H9 (cell line): ENCODE measurements at regions not wholly inside any gene's neighbourhood (a gene's known extent, or its start where the extent isn't known, plus 50 kb on each side); places are given as distances from the start of the nearest gene placed in this dataset.

Experiments
- DNase-seq: peaks from one replicate; pipeline ENCODE4 v3.0.0-alpha.2; 2017
- H2AFZ ChIP-seq: one replicate; pipeline ENCODE4 v1.6.1; 2013; ENCODE audit warnings: mild to moderate bottlenecking, low read length, control low read depth, moderate library complexity
- H2AK5ac ChIP-seq: 2 replicates; pipeline ENCODE4 v1.6.1; 2013; ENCODE audit warnings: low read length, control low read depth, mixed read lengths; ENCODE audit not compliant: insufficient read length
- H2BK120ac ChIP-seq: one replicate; pipeline ENCODE4 v1.6.1; 2013; ENCODE audit warnings: low read depth, mild to moderate bottlenecking, low read length, control low read depth, inconsistent platforms; ENCODE audit not compliant: poor library complexity, severe bottlenecking
- H2BK12ac ChIP-seq: 2 replicates; pipeline ENCODE4 v1.6.1; 2013; ENCODE audit warnings: low read length, control low read depth, mixed read lengths, low read depth; ENCODE audit not compliant: insufficient read length
- H2BK15ac ChIP-seq: 2 replicates; pipeline ENCODE4 v1.6.1; 2013; ENCODE audit warnings: low read depth, low read length, control low read depth
- H2BK20ac ChIP-seq: one replicate; pipeline ENCODE4 v1.6.1; 2013; ENCODE audit warnings: low read depth, mild to moderate bottlenecking, low read length, control low read depth, inconsistent platforms; ENCODE audit not compliant: poor library complexity, severe bottlenecking
- H2BK5ac ChIP-seq: 2 replicates; pipeline ENCODE4 v1.6.1; 2013; ENCODE audit warnings: low read length, control low read depth, mixed read lengths; ENCODE audit not compliant: insufficient read length
- H3K14ac ChIP-seq: 2 replicates; pipeline ENCODE4 v1.6.1; 2013; ENCODE audit warnings: low read length, control low read depth; ENCODE audit not compliant: insufficient read depth
- H3K18ac ChIP-seq: 2 replicates; pipeline ENCODE4 v1.6.1; 2013; ENCODE audit warnings: low read depth, mild to moderate bottlenecking, mixed read lengths, low read length, control low read depth; ENCODE audit not compliant: insufficient read length
- H3K23ac ChIP-seq: 2 replicates; pipeline ENCODE4 v1.6.1; 2013; ENCODE audit warnings: low read length, control low read depth, mixed read lengths, low read depth; ENCODE audit not compliant: insufficient read length
- H3K23me2 ChIP-seq: 2 replicates; pipeline ENCODE4 v1.6.1; 2013; ENCODE audit warnings: low read depth, mild to moderate bottlenecking, mixed read lengths, low read length, control low read depth; ENCODE audit not compliant: insufficient read length, poor library complexity, severe bottlenecking
- H3K27ac ChIP-seq: 2 replicates; pipeline ENCODE4 v1.5.1; 2013; ENCODE audit warnings: low read length, control low read depth, mixed read lengths, low read depth; ENCODE audit not compliant: insufficient read length
- H3K27me3 ChIP-seq: 2 replicates; pipeline ENCODE4 v1.6.1; 2013; ENCODE audit warnings: low read length, control low read depth, inconsistent platforms; ENCODE audit not compliant: insufficient read depth
- H3K4ac ChIP-seq: 2 replicates; pipeline ENCODE4 v1.6.1; 2013; ENCODE audit warnings: low read depth, mild to moderate bottlenecking, control low read depth, inconsistent platforms, low read length, moderate library complexity
- H3K4me1 ChIP-seq: 2 replicates; pipeline ENCODE4 v1.6.1; 2013; ENCODE audit warnings: low read length, control low read depth, inconsistent platforms; ENCODE audit not compliant: insufficient read depth
- H3K4me2 ChIP-seq: 2 replicates; pipeline ENCODE4 v1.6.1; 2013; ENCODE audit warnings: low read length, control low read depth, mixed read lengths; ENCODE audit not compliant: insufficient read length, insufficient read depth
- H3K56ac ChIP-seq: 2 replicates; pipeline ENCODE4 v1.6.1; 2013; ENCODE audit warnings: low read depth, mild to moderate bottlenecking, mixed read lengths, low read length, control low read depth; ENCODE audit not compliant: insufficient read length
- H3K79me1 ChIP-seq: 2 replicates; pipeline ENCODE4 v1.6.1; 2013; ENCODE audit warnings: low read depth, mild to moderate bottlenecking, moderate library complexity, low read length, control low read depth, inconsistent platforms; ENCODE audit not compliant: insufficient read depth, poor library complexity, severe bottlenecking
- H3K79me2 ChIP-seq: 2 replicates; pipeline ENCODE4 v1.6.1; 2013; ENCODE audit warnings: low read length, control low read depth, inconsistent platforms; ENCODE audit not compliant: insufficient read depth
- H3K9ac ChIP-seq: 2 replicates; pipeline ENCODE4 v1.6.1; 2013; ENCODE audit warnings: low read length, control low read depth, mixed read lengths; ENCODE audit not compliant: insufficient read length; ENCODE audit errors: extremely low read depth
- H3K9me3 ChIP-seq: one replicate; pipeline ENCODE4 v1.6.1; 2013; ENCODE audit warnings: low read depth, low read length, inconsistent platforms; ENCODE audit not compliant: control insufficient read depth
- H3T11ph ChIP-seq: one replicate; pipeline ENCODE4 v1.6.1; 2013; ENCODE audit warnings: mild to moderate bottlenecking, low read length, control low read depth, inconsistent platforms
- H4K20me1 ChIP-seq: one replicate; pipeline ENCODE4 v1.6.1; 2013; ENCODE audit not compliant: control insufficient read depth, insufficient read length, insufficient read depth
- H4K5ac ChIP-seq: 2 replicates; pipeline ENCODE4 v1.6.1; 2013; ENCODE audit warnings: low read depth, mild to moderate bottlenecking, mixed read lengths, low read length, control low read depth; ENCODE audit not compliant: insufficient read length
- H4K8ac ChIP-seq: replicated peaks from 2 replicates; pipeline ENCODE4 v1.6.1; 2013; ENCODE audit warnings: low read length, control low read depth, mixed read lengths, low read depth; ENCODE audit not compliant: insufficient read length
- H4K91ac ChIP-seq: 2 replicates; pipeline ENCODE4 v1.6.1; 2013; ENCODE audit warnings: low read depth, mild to moderate bottlenecking, moderate library complexity, mixed read lengths, low read length, control low read depth; ENCODE audit not compliant: insufficient read length
- H3K27ac Mint-ChIP-seq, 3 experiments: 2 replicates in 2 of 3; 3 replicates in 1 of 3; pipeline ENCODE4 v1.8.0; 2020 to 2021; ENCODE audit warnings: mixed read lengths in 3 of 3, mild to moderate bottlenecking in 1 of 3, moderate library complexity in 1 of 3
- H3K27me3 Mint-ChIP-seq: 2 replicates; pipeline ENCODE4 v1.8.0; 2021; ENCODE audit warnings: low read depth, mild to moderate bottlenecking, moderate library complexity, mixed read lengths
- H3K36me3 Mint-ChIP-seq, 3 experiments: 2 replicates in 2 of 3; 3 replicates in 1 of 3; pipeline ENCODE4 v1.8.0; 2020 to 2021; ENCODE audit warnings: low read depth in 3 of 3, mixed read lengths in 3 of 3; ENCODE audit not compliant: insufficient read depth in 1 of 3
- H3K4me1 Mint-ChIP-seq, 2 experiments: 2 replicates each; pipeline ENCODE4 v1.8.0; 2020; ENCODE audit warnings: mixed read lengths in 2 of 2
- H3K4me3 Mint-ChIP-seq, 2 experiments: 2 replicates in 1 of 2; 3 replicates in 1 of 2; pipeline ENCODE4 v1.8.0; 2020 to 2021; ENCODE audit warnings: mild to moderate bottlenecking in 2 of 2, mixed read lengths in 2 of 2, moderate library complexity in 1 of 2
- H3K9me3 Mint-ChIP-seq, 2 experiments: 2 replicates in 1 of 2; 3 replicates in 1 of 2; pipeline ENCODE4 v1.8.0; 2020; ENCODE audit warnings: mild to moderate bottlenecking in 2 of 2, mixed read lengths in 2 of 2, moderate library complexity in 1 of 2
- CTCF ChIP-seq: fragments of 200-600 bp; sonication (generic); conservative IDR thresholded peaks from 3 replicates; pipeline ENCODE4 v1.8.0; 2021; ENCODE audit warnings: antibody characterized with exemption, mild to moderate bottlenecking
- WGBS: extraction: QIAGEN DNeasy Blood & Tissue Kit; methylation state at CpG from one replicate; pipeline ENCODE4 v1.1.7; 2013; ENCODE audit warnings: missing lambda C conversion rate, low lambda C conversion rate, mixed read lengths; ENCODE audit not compliant: insufficient read length; ENCODE audit errors: extremely low coverage; 5-methylcytosine and 5-hydroxymethylcytosine counted together

GRCh38 chr18:34031810-34032209, 192.9 kb downstream of the NOL4 start:
- Histone ChIP-seq H2AK5ac (no peak overlapping the region), H4K20me1 (no peaks in the 10 kb centered on the region), H3K14ac (no peak overlapping the region), H2BK20ac (no peak overlapping the region), H3T11ph (no peak overlapping the region), H2BK120ac (no peak overlapping the region), H3K56ac (no peak overlapping the region), H3K18ac (no peak overlapping the region), H3K27me3 (no peaks in the 10 kb centered on the region), H4K8ac (no peak overlapping the region), H3K79me1 (no peaks in the 10 kb centered on the region), H2AFZ (no peak overlapping the region), H3K9me3 (no peaks in the 10 kb centered on the region), H3K23ac (no peak overlapping the region), H2BK15ac (no peak overlapping the region), H3K23me2 (no peaks in the 10 kb centered on the region), H3K4me2 (no peak overlapping the region), H3K4ac (no peak overlapping the region), H3K79me2 (no peaks in the 10 kb centered on the region), H2BK5ac (no peak overlapping the region), H3K9ac (no peak overlapping the region), H2BK12ac (no peak overlapping the region), H4K91ac (no peak overlapping the region), H4K5ac (no peak overlapping the region), H3K27ac (no peak overlapping the region), H3K4me1 (no peaks in the 10 kb centered on the region)
- Mint-ChIP-seq H3K36me3 (no peaks in the 10 kb centered on the region), H3K9me3 (peaks cover 0 to 3% of the 10 kb centered on the region in 2 experiments; a peak in 2 of 5 replicates), H3K4me3 (no peak overlapping the region), H3K4me1 (no peaks in the 10 kb centered on the region), H3K27me3 (no peaks in the 10 kb centered on the region), H3K27ac (peak overlapping the region in 1 of 3 experiments; percentile 62; a peak in 1 of 7 replicates)
- peak; percentile 50 for DNase-seq
- peak; percentile 45; the same call in 2 of the 3 replicates for TF ChIP-seq CTCF
- no CpG with 5 or more reads among the region's 3 CpGs for WGBS
